ENCODE measurements at regions not wholly inside any gene's neighbourhood (a gene's known extent, or its start where the extent isn't known, plus 50 kb on each side); places are given as distances from the start of the nearest gene placed in this dataset.

DNA sequence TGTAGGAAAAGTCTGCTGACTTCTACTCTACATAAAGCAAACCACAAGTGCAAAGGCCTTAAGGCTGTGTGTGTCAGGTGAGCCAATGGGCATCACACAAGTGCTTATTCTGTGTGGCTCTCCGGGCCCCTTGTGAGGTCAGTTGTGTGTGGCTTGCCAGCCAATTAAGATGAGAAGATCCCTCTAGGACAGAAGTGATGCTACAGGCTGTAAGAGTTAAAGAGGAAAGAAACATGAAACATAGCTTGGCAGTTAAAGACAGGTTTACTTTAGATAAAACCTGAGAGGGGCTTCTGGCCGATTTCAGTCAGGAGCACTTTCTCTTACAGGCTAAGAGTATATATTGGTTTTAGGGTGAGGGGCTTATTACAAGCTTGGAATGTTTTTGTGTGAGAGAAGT is 242.4 kb downstream of the NFATC2 start:
- no peak for TF ChIP-seq POLR2AphosphoS5 (IDR thresholded peaks at IDR 0.05; ENCODE audit: low read depth, low read length)
- no peak for TF ChIP-seq TAF1 (IDR thresholded peaks at IDR 0.05; ENCODE audit: borderline replicate concordance, low read depth, low read length)
- no peak for TF ChIP-seq POLR2A (IDR thresholded peaks at IDR 0.05; ENCODE audit: low read depth, low read length)
